HepG2 (cell line): ENCODE measurements at regions not wholly inside any gene's neighbourhood (a gene's known extent, or its start where the extent isn't known, plus 50 kb on each side); places are given as distances from the start of the nearest gene placed in this dataset.

Source experiments
- ATAC-seq: fragments of 200-7000 bp; cut with Tn5 transposase; 3 replicates; pipeline ENCODE4 v1.9.1; 2020; ENCODE audit warnings: mild to moderate bottlenecking, moderate library complexity
- BruUV-seq: library from RNA; stranded (reverse); fragments of 400-500 nt; replicated peaks from 2 replicates; lab custom pipeline; 2021; lab: Mats Ljungman, UMichigan
- CTCF ChIA-PET: fragments of 300-600 bp; formaldehyde crosslinking; extraction: SDS; loops from one replicate; lab custom pipeline; 2021; ENCODE audit warnings: low total read pairs, inconsistent platforms, low intra/inter-chr PET ratio; lab: Yijun Ruan, JAX
- POLR2A ChIA-PET: fragments of 350-600 bp; sonication (Branson Sonifier 250); formaldehyde crosslinking; loops from one replicate; lab custom pipeline; 2020; ENCODE audit warnings: antibody characterized with exemption, inconsistent platforms; lab: Yijun Ruan, JAX
- DNase-seq: peaks from one replicate; pipeline ENCODE4 v3.0.0-alpha.2; 2015; ENCODE audit warnings: low spot score
- FAIRE-seq: peaks from 3 replicates; lab custom pipeline; 2011; peaks lifted over from hg19 to GRCh38; lab: Jason Lieb, UNC
- H2AFZ ChIP-seq: one replicate; pipeline ENCODE4 v1.6.1; 2011; ENCODE audit warnings: low read length, inconsistent platforms
- H3K27ac ChIP-seq: fragments of 300-600 bp; 3 replicates; pipeline ENCODE4 v1.8.0; 2011; ENCODE audit warnings: mixed run types, mild to moderate bottlenecking, mixed read lengths, low read length, inconsistent platforms; ENCODE audit not compliant: insufficient read depth; ENCODE audit errors: extremely low read length
- H3K27me3 ChIP-seq, 2 experiments: fragments of 200-600 bp in 1 of 2; 2 replicates in 1 of 2; 3 replicates in 1 of 2; pipeline versions ENCODE4 v1.6.0 to v1.8.0; 2011; ENCODE audit warnings: low read length in 2 of 2, mild to moderate bottlenecking in 2 of 2, moderate library complexity in 2 of 2, inconsistent platforms in 1 of 2; ENCODE audit not compliant: insufficient read depth in 2 of 2, control insufficient read depth in 1 of 2
- H3K36me3 ChIP-seq, 2 experiments: fragments of 200-600 bp in 1 of 2; replicated peaks in 1 of 2; 2 replicates in 1 of 2; 3 replicates in 1 of 2; pipeline versions ENCODE4 v1.5.1 to v1.8.0; 2011; ENCODE audit warnings: low read length in 2 of 2, inconsistent platforms in 1 of 2; ENCODE audit not compliant: insufficient read depth in 2 of 2, control insufficient read depth in 1 of 2
- H3K4me1 ChIP-seq: 2 replicates; pipeline ENCODE4 v1.5.1; 2012; ENCODE audit warnings: low read length, inconsistent platforms; ENCODE audit not compliant: insufficient read depth
- H3K4me2 ChIP-seq: 2 replicates; pipeline ENCODE4 v1.6.0; 2011; ENCODE audit warnings: low read depth, low read length, inconsistent platforms
- H3K4me3 ChIP-seq, 3 experiments: fragments of 200-600 bp in 1 of 3; sonication (generic), shearing (Covaris generic) in 1 of 3; replicated peaks in 1 of 3; 2 replicates each; pipeline ENCODE4 v1.5.1; 2011 to 2016; ENCODE audit warnings: low read length in 3 of 3, inconsistent platforms in 2 of 3, low read depth in 2 of 3, mild to moderate bottlenecking in 2 of 3, control low read depth in 1 of 3, mixed read lengths in 1 of 3; ENCODE audit not compliant: insufficient read depth in 1 of 3
- H3K79me2 ChIP-seq: one replicate; pipeline ENCODE4 v1.6.1; 2011; ENCODE audit warnings: low read length, inconsistent platforms; ENCODE audit not compliant: insufficient read depth
- H3K9ac ChIP-seq: 2 replicates; pipeline ENCODE4 v1.6.0; 2011; ENCODE audit warnings: mild to moderate bottlenecking, low read depth, low read length, inconsistent platforms; ENCODE audit not compliant: insufficient read depth
- H3K9me3 ChIP-seq: 2 replicates; pipeline ENCODE4 v1.5.1; 2012; ENCODE audit warnings: mild to moderate bottlenecking, low read length
- H4K20me1 ChIP-seq: 2 replicates; pipeline ENCODE4 v1.6.0; 2011; ENCODE audit warnings: inconsistent platforms, mild to moderate bottlenecking, low read length, moderate library complexity; ENCODE audit not compliant: insufficient read depth
- CC2D1A ChIP-seq: sonication (generic); formaldehyde crosslinking; IDR thresholded peaks from 2 replicates; pipeline ENCODE4 v1.8.1; 2023; ENCODE audit warnings: mild to moderate bottlenecking, missing genetic modification reagents
- GABPB1 ChIP-seq: IDR thresholded peaks from 2 replicates; pipeline ENCODE4 v1.6.1; 2016; ENCODE audit warnings: mild to moderate bottlenecking, missing genetic modification reagents, moderate library complexity, missing compliant biosample characterization
- KLF12 ChIP-seq: sonication (generic); formaldehyde crosslinking; IDR thresholded peaks from 2 replicates; pipeline ENCODE4 v1.4.0; 2020; ENCODE audit warnings: missing genetic modification reagents, borderline replicate concordance
- MAF1 ChIP-seq: sonication (generic); formaldehyde crosslinking; IDR thresholded peaks from 2 replicates; pipeline ENCODE4 v1.5.0; 2020; ENCODE audit warnings: missing genetic modification reagents, borderline replicate concordance
- RFX3 ChIP-seq: IDR thresholded peaks from 2 replicates; pipeline ENCODE4 v1.6.1; 2016; ENCODE audit warnings: missing biosample characterization, missing genetic modification reagents
- RFX5 ChIP-seq: IDR thresholded peaks from 2 replicates; pipeline ENCODE4 v1.6.1; 2011; ENCODE audit warnings: low read depth, low read length, improper control_type of control experiment
- TBL1XR1 ChIP-seq: fragments of 150-350 bp; IDR thresholded peaks from 2 replicates; pipeline ENCODE4 v1.6.1; 2014; ENCODE audit warnings: borderline replicate concordance, low read length; ENCODE audit not compliant: partially characterized antibody
- ZNF296 ChIP-seq: sonication (generic); formaldehyde crosslinking; conservative IDR thresholded peaks from 2 replicates; pipeline ENCODE4 v1.5.0; 2020; ENCODE audit warnings: mild to moderate bottlenecking, missing genetic modification reagents
- WGBS: methylation state at CpG from one replicate; pipeline ENCODE4 v1.1.6; 2017; ENCODE audit warnings: low lambda C conversion rate; 5-methylcytosine and 5-hydroxymethylcytosine counted together
- in situ Hi-C: cut with HindIII; loops from 2 replicates; pipeline ENCODE4 v1.10.0; 2017; ENCODE audit warnings: low pct_unique_long_range_greater_than_20kb; ENCODE audit not compliant: extremely low pct_ligation_motif_present
- intact Hi-C: fragments of 100-400 bp; cut with micrococcal nuclease; formaldehyde crosslinking; loops from one replicate; pipeline ENCODE4 v1.10.0; 2022; ENCODE audit not compliant: unreplicated experiment
- TF ChIP-seq, protein P1 (sequence below): sonication (generic); formaldehyde crosslinking; IDR thresholded peaks from 2 replicates; pipeline ENCODE4 v1.5.1; 2020; ENCODE audit warnings: missing genetic modification reagents, mild to moderate bottlenecking, borderline replicate concordance
- TF ChIP-seq, protein P2 (sequence below): sonication (generic); formaldehyde crosslinking; IDR thresholded peaks from 2 replicates; pipeline ENCODE4 v1.8.0; 2022; ENCODE audit warnings: missing genetic modification reagents, mild to moderate bottlenecking, borderline replicate concordance

DNA sequence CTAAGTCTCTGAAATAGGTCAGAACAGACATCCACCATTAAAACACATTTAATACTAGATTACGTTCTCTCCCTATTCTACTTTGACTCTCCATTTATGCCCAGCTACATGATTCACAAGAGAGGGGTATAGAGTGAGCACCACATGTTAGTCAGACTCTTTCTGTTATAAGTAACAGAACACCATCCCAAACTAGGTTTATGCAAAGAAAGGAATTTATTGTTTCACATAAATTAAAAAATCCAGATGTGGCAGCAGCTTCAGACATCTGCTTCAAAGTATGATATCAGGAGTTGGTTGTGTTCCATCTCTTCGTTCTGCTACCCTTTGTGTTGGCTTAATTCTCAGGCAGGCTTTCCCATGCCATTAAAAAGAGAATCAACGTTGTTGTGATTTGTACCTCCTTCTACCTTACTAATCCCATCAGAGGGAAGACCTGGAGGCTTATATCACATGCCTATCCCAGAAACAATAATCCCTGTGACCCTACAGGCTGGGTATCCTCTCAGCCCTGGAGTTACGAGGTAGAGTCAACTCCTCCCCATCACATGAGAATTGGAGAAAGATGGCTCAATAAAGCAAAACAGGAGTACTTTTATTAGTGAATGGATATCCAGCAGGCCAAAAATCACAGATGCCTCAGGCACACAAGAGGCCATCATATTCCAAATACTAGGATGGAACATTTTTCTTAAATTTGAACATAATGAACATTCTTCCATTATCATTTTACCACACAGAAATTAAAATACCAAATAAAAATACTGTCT is 163.2 kb downstream of the SLC7A11 start:
- Histone ChIP-seq H3K27me3 (no peaks in the 10 kb centered on the region), H2AFZ (no peak overlapping the region), H3K36me3 (no peaks in the 10 kb centered on the region), H3K4me1 (0 out of 2 replicates have a peak, but pooled peaks cover 2% of the 10 kb centered on the region), H3K4me3 (no peak overlapping the region), H3K9ac (no peak overlapping the region), H3K4me2 (no peak overlapping the region), H4K20me1 (no peaks in the 10 kb centered on the region), H3K79me2 (no peaks in the 10 kb centered on the region), H3K27ac (no peak overlapping the region), H3K9me3 (no peaks in the 10 kb centered on the region)
- in situ Hi-C loops: no loop called here
- BruUV-seq: no TSS peak
- ATAC-seq (no peak), DNase-seq (no peak), FAIRE-seq (no peak)
- intact Hi-C loops: no loop called here
- ChIA-PET POLR2A (no interaction called here), CTCF (no interaction called here)
- WGBS: 17% methylated on average over 4 of the region's 4 CpGs
- TF ChIP-seq RFX3 (CRISPR knock-in tag): no peak
- TF ChIP-seq TBL1XR1: no peak
- TF ChIP-seq, protein P1, sequence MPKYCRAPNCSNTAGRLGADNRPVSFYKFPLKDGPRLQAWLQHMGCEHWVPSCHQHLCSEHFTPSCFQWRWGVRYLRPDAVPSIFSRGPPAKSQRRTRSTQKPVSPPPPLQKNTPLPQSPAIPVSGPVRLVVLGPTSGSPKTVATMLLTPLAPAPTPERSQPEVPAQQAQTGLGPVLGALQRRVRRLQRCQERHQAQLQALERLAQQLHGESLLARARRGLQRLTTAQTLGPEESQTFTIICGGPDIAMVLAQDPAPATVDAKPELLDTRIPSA (CRISPR knock-in tag): no peak
- TF ChIP-seq MAF1 (CRISPR knock-in tag): no peak
- TF ChIP-seq, protein P2, sequence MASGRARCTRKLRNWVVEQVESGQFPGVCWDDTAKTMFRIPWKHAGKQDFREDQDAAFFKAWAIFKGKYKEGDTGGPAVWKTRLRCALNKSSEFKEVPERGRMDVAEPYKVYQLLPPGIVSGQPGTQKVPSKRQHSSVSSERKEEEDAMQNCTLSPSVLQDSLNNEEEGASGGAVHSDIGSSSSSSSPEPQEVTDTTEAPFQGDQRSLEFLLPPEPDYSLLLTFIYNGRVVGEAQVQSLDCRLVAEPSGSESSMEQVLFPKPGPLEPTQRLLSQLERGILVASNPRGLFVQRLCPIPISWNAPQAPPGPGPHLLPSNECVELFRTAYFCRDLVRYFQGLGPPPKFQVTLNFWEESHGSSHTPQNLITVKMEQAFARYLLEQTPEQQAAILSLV: no peak
- no peak for TF ChIP-seq KLF12 (CRISPR knock-in tag)
- TF ChIP-seq GABPB1: no peak
- no peak for TF ChIP-seq RFX5
- no peak for TF ChIP-seq ZNF296 (CRISPR knock-in tag)
- no peak for TF ChIP-seq CC2D1A (CRISPR knock-in tag)
